ENCODE measurements at regions not wholly inside any gene's neighbourhood (a gene's known extent, or its start where the extent isn't known, plus 50 kb on each side); places are given as distances from the start of the nearest gene placed in this dataset.
A peak's percentile ranks its signal among the peaks of the same experiment; 100 is the strongest.
"Not testable (repeated sequence)": the region's sequence is repeated elsewhere in the genome, so short reads cannot be mapped to it uniquely, and the experiment has no call there.

DNA sequence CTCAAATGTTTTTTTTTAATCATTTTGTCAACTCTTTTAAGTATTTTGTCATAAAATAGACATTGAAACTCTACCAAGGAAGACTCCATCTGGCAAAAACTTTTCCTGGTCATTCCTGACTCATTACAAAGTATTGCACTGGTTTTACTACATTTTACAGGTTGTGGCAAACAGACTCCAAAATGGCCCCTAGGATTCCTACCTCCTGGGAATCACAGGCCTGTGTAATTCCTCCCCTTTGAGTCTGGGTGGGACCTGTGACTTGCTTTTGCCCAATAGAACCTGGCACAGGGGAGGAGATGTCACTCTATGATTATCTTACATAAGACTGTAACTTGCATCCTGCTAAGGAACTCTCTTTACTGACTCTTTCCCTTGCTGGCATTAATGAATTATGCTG lies 123.6 kb upstream of the KCNJ6 start:
- DNase-seq (ENCODE audit: low read depth) = no peak

DNA sequence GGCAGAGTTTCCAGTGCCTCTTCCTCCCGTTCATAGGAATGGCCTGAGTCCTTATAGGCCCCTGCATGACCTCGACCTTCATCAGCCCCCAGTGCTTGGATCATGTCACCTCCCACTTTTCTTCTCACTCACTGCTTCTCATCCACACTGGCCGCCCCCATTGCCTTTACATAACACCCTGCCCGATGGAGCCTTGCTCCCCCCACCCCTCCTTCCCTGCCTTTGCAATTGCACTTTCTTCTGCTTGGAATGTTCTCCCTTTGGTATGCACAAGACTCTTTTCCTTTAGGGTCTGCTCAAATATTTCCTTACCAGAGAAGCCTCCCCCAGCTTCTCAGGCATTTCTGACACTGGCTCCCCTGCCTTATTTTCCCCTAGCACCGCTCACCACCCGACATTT lies 125.2 kb upstream of the KCNJ6 start:
- no peak for DNase-seq (ENCODE audit: low read depth)

DNA sequence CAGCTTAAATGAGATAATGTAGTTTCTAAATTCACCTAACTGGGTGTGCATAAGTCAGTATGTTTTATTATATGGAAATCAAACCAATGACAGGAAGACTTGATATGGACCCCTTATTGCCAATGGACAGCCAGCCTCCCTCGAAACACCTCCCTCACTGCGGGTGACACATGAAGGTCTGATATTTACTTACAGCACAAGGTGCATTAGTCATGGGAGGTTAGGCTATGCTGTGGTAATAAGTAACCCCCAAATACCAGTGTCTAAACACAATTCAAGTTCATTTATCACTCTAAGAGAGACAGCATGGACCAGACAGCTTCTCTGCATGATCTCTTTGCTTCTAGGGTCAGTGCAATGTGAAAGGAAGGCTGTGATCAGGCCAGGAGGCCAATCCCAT lies 126.0 kb upstream of the KCNJ6 start:
- no peak for DNase-seq (ENCODE audit: low read depth)

DNA sequence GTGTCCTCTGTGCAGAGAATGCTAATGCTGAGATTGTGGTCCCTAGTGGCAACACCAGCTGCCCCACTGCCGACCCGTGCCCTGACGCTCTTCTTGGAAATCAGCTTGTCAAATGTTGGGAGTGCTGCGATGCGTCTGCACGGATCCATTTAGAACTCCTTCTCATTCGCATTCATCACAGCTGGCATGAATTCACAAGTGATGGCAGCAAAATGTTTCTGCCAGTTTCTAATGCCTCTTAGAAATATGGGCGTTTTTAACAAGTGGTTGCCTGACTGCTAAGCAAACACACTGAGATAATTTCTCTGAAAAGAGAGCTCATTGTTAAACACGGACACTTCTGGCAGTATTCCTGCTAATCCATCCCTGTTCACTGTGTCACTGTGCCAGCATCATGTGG lies 131.9 kb upstream of the KCNJ6 start:
- no peak for DNase-seq (ENCODE audit: low read depth)

DNA sequence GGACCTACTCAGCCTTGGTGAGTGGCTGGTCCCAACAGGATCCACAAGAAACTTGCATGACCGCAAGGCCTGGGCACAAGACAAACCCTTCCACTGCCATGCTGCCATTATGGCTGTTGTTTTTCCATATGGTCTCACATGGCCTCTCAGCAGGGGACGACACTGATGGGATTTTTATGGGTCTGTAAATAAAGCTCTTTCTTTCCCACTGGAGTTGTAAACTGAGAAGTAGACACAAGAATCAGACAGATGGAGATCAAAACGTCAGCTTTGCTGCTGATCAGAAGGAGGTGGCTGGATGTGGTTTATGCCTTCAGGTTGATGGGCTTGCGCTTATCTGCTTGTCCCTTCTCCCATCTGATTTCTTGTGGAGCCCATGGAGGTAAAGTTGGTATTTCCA lies 138.1 kb upstream of the KCNJ6 start:
- DNase-seq (ENCODE audit: low read depth) = no peak

DNA sequence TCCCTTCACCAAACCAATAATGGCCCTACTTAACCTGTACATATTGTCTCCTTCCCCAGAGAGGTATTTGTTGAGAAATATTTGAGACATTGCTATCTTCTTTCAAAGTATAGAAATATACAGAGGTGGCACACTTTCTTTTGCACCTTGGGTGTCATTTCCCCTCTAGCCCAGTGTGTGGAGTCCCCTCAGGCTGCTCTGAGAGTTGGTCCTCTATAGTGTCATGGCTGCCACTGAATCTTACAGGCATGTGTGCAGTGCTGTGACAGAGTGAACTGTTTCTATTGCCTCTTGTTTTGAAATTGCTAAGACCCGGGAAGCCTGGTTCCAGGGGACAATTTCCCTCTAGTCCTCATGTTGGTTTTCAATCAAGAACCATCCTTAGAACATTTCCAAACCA lies 140.2 kb upstream of the KCNJ6 start:
- no peak for DNase-seq (ENCODE audit: low read depth)

DNA sequence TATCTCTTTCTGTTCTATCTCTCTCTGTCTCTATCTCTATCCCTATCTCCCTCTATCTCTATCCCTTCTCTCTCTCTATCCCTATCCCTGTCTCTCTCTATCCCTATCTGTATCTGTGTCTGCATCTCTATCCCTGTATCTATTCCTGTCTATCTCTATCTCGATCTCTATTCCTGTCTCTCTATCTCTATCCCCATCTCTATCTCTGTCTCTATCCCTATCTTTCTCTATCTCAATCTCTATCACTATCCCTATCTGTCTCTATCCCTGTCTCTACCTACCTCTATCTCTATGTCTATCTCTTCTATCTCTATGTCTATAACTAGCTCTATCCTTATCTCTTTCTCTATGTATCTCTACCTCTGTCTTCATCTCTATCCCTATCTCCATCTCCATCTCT lies 141.4 kb upstream of the KCNJ6 start:
- no peak for DNase-seq (ENCODE audit: low read depth)

DNA sequence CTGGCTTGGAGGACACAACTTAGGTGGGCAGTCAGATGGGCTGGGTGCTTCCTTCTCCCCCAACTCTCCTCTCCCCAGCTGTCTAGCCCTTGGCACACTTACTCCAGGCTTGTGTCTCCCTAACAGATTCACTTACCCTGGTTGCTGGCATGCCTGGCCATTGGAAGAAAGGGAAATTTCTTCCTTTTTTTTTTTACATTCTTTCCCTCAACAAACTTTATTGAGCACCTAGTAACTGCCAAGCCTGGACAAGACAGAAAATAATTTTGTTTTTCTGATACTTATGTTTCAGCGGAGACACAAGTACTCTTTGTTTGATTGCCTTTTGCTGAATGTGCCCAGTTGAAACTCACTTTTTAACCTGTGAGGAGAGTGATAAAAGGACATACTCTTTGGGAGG lies 144.3 kb upstream of the KCNJ6 start:
- DNase-seq (ENCODE audit: low read depth) = no peak

DNA sequence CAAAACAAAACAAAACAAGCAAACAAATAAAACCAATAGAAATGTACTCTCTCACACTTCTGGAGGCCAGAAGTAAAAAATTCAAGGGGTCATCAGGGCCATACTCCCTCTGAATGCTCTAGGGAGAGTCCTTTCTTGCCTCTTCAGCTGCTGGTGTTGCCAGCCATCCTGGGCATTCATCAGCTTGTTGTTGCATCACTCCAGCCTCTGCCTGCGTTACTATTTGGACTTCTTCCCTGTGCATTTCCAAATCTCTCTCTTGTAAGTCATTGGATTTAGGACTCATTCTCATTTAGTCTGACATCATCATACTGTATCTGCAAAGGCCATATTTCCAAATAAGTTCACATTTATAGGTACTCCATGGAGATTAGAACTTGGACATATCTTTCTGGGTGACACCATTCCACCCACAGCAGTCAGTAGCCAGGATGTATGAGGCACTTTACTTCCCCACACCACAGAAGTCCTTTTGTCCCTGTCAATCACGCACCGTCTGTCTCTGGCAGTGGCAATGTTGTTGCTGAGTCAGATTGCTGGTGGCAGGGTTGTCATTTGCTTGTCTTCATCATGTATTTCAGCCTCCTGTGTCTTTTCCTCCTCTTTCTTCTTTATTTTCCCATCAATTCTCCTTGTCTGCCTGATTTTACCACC lies 151.0 kb upstream of the KCNJ6 start:
- DNase-seq (ENCODE audit: low read depth) = peak; percentile 75

DNA sequence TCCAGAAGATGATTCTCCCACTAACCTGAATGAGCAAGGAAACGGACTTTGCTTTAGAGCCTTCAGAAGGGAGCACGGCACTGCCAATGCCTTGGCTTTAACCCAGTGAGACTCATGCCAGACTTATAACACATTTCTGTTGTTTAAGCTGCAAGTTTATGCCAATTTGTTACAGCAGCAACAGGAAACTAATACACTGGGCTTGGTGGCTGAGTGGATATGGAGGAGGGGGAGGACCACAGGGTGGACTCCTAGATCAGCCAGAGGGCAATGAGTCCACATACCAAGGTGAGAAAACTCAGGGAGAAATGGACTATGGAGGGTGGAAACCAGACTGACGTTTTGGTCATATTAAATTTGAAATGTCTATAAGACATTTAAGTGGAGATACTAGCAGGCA lies 156.2 kb upstream of the KCNJ6 start:
- no peak for DNase-seq (ENCODE audit: low read depth)

DNA sequence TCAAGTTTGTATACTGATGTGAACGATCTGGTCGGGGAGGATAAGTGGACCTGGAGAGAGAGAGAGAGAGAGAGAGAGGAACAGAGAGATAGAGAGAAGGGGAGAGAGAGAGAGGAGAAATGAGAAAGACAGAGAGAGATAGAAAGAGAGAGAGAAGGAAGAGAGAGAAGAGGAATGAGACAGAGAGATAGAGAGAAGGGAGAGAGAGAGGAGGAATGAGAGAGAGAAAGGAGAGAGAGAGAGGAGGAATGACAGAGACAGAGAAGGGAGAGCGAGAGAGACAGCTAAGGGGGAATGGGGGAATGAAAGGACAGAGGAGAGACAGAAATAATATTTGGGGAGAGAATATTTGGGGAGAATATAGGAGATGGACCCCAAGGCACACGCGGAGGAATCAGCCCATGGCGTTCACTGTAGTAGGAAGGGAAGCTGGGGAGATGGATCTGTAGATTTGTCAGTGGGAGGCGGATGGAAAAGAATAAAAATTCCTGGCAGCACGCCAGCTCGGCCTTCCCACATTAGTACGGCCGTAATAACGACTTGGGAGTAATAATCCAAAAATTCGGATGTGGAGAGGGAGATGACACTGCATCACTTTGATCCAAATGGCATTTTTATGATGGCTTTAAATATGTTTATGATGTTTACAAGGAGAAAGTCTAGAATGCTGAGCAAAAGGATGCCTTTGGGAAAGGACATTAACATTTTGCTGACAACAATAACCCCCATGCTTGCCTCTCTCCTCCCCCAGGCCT lies 159.8 kb upstream of the KCNJ6 start:
- no peak for DNase-seq (ENCODE audit: low read depth)

DNA sequence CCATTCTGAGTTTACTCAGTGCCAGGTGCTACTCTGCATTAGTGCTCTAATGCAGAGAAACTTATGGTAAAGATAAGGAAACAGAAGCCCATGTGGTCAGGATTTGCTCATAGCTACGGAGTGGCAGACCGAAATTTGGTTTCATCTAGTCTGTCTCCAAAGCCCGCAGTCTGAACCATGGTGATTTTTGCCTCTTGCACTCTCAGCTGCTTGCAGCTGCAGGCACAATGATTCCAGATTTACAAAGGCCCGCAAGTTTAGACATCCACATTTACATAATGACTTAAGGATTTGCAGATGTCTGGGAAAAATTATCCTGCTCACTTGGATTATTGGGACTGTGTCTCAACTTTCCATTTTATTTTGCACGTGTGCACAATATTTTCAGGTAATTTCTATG lies 161.3 kb upstream of the KCNJ6 start:
- DNase-seq (ENCODE audit: low read depth) = no peak

DNA sequence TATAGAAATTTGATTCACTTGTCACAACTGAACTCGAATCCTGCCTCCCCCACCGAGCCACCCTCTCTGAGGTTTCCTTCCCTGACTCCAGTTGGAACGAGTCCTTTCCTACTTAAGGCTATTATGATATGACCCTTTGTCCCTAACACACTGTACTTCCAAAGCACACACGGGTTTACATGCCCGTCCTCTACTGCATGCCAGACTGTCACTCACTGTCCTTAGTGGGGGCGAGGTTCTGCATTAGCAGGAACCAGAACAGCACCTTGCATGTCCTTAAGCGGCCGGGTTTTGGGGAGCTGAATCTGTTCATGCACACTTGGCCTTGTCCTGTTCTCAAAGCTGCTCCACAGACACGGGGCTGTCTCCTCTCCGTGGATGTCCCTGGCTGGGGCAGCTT lies 164.6 kb upstream of the KCNJ6 start:
- no peak for DNase-seq (ENCODE audit: low read depth)

DNA sequence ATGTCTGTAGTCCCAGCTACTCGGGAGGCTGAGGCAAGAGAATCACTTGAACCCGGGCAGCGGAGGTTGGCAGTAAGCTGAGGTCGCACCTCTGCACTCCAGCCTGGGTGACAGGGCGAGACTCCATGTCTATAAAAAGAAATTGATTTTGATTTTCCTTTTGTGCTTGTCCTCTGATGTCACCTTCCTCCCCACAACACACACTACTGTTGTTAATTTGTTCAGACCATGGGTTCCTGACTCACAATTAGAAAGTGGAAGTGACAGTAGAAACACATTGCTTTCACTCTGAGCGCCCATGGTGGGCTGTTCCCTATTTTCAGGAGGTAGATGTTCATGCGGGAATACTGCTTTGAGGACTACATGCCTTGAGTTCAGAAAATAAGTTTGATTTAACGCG lies 165.5 kb upstream of the KCNJ6 start:
- DNase-seq (ENCODE audit: low read depth) = no peak

DNA sequence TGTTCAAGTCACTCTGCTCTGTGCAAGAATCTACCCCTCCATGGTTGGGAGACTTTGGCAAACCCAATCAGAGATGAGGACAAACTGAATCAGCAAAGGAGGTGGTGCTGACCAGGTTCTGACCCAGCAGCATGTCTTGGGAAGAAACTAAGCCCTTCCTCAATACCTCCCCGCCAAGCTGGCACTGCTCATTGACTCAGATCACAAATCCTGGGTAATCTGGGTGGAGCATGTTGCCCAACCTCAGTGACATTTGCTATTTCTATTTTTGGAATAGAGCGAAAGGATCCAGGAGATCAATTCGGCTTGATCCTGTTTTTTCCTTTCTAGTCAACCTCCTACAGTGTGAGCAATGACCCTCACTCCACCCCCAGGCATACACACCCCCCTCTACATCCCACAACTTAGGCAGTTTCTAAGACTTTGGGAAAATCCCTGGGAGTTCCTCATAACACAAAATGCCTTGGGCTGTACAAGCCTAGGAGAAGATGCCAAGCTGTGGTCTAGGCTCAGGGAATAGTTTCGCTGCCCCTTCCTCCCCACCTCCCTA lies 166.8 kb upstream of the KCNJ6 start:
- no peak for DNase-seq (ENCODE audit: low read depth)

DNA sequence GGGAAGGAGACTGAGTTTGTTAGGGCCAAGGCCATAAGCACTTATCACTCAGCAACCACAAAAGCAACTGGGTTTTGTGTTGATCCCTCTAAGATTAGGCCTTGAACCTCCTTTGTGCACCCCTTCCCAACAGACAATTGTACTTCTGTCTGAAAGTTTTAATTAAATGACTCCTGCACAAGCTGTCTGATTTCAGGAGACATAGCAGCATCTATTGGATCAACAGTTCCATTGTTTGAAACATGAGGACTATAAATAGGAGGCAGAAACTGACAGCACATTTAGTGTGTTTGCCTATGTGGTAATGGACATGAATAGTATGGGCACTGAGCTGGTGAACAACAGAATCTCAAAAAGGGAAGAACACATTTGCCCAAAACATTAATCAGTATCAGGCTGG lies 167.3 kb upstream of the KCNJ6 start:
- DNase-seq (ENCODE audit: low read depth) = no peak

DNA sequence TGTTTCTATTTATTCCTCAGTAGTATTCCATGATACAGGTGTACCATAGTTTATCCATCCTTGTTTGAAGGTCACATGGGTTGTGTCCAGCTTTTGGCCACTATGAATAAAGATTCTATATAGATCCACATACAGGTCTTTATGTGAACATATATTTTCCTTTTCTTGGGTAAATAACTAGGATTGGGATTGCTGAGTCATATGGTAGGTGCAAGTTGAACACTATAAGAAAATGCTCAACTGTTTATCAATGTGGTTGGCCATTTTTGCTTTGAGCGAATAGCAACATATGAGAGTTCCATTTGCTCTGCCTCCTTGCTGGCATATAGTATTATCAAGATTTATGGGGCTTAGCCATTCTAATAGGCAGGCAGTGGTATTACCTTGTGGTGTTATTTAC lies 170.2 kb upstream of the KCNJ15 start:
- no peak for DNase-seq (ENCODE audit: low read depth)

DNA sequence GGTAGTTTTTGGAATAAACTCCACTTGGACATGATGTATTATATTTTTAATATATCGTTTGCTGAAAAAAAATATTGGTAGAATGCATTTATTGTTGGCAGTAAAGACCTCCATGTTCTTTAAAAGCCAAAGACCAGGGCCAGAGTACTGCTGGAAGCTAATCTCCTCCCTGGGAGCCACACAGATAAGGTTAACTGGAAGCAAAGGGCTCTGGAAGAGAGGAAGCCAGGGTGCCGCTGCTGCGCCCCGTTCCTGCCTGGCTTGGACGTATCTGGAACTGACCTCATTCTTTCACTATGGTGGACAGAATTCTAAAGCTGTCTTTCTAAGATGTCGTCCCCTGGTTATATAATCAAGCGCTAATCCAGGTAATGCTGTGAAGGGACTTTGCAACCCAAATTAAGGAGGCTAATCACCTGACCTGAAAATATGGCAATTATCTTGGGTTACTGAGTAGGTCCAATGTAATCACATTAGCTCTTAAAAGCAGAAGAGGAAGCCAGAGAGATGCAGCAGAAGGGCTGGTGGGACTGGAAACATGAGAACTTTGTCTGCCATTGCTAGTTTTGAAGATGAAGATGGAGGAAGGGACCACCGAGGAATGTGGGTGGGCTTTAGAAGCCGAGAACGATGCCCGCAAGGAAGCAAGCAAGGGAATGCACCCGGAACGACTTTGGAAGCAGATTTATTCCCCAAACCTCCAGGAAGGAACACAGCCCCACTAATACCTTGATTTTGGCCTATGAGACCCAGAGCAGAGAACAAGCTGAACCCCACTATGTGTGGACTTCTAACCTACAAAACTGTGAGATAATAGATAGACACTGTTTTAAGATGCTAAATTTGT lies 167.7 kb upstream of the KCNJ15 start:
- DNase-seq (ENCODE audit: low read depth) = no peak

DNA sequence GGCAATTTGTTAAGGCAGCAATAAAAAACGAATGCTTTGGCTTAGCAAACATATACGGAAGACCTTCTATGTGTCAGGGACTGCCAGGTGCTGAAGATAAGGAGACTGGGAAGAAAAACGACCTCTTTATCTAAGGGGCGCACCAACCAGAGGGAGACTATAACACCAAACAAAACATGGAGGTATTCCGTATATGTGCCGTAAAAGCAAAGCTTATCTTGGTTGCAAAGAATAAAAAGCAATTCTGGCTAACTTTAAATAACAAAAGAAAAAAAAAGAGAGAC lies 167.1 kb upstream of the KCNJ15 start:
- DNase-seq (ENCODE audit: low read depth) = no peak

DNA sequence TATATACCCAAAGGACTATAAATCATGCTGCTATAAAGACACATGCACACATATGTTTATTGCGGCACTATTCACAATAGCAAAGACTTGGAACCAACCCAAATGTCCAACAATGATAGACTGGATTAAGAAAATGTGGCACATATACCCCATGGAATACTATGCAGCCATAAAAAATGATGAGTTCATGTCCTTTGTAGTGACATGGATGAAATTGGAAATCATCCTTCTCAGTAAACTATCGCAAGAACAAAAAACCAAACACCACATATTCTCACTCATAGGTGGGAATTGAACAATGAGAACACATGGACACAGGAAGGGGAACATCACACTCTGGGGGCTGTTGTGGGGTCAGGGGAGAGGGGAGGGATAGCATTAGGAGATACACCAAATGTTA lies 165.7 kb upstream of the KCNJ15 start:
- DNase-seq (ENCODE audit: low read depth) = not testable (repeated sequence)

DNA sequence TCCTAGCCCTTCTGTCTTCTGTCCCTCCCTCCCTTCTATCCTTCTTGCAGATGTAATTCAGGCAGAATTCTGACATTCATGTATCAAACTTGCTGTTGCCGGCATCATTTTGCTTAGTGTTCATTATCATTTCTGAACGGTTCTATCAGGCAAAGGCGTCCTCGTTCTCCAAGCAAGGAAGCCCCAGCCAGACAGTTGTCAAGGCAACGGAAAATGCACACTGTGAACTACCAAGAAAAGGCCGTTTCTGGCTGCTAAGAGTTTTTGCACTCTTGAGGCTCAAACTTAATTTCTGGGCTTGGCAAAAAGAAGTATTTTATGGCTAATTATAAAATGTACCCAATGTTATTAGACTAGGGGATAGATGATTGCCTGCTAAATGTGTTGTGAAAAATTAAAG lies 164.7 kb upstream of the KCNJ15 start:
- DNase-seq (ENCODE audit: low read depth) = no peak

DNA sequence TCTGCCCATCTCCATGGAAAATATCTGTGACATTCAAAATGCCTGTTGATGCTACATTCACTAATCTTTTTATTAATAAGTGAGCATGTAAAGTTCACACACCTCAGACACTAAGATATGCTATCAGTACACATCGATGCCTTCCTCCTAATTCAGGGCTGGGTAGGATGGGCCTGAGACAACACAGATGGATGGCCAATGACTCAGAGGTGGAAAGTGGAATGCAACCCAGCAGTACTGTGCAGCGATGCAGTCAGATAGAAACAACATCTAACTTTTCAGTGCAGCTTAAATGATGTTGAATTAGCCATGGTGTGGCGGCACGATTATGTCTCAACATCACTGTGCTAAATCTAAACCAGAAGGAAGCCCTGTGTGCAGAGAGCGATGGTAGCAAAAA lies 161.6 kb upstream of the KCNJ15 start:
- peak; percentile 4 for DNase-seq (ENCODE audit: low read depth)

DNA sequence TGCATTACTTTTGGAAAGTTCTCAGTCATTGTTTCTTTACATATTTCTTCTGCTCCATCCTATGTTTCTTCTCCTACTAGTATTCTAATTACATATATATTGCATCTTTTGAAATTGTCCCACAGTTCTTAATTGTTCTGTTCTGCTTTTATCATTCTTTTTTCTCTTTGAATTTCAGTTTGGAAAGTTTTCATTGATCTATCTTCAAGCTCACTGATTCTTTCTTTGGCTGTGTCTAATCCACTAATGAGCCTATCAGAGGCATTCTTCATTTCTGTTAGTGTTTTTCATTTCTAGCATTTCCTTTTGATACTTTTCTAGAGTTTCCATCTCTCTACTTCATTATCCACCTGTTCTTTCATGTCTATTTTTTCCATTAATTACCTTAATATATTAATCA lies 159.0 kb upstream of the KCNJ15 start:
- no peak for DNase-seq (ENCODE audit: low read depth)

Data from LHCN-M2 (cell line).